ENCODE measurements at regions not wholly inside any gene's neighbourhood (a gene's known extent, or its start where the extent isn't known, plus 50 kb on each side); places are given as distances from the start of the nearest gene placed in this dataset.

GRCh38 chr5:73238873-73239272 lies 65.9 kb downstream of the TMEM174 start:
- TF ChIP-seq CTCF (IDR thresholded peaks at IDR 0.05) (no peak), POLR2A (IDR thresholded peaks at IDR 0.05) (no peak), POLR2AphosphoS5 (IDR thresholded peaks at IDR 0.05; ENCODE audit: insufficient read depth in 1 of 2, low read depth in 1 of 2) (no peak)
